Motor neuron (in vitro differentiated cells): ENCODE measurements at regions not wholly inside any gene's neighbourhood (a gene's known extent, or its start where the extent isn't known, plus 50 kb on each side); places are given as distances from the start of the nearest gene placed in this dataset.
"Not testable (repeated sequence)": the region's sequence is repeated elsewhere in the genome, so short reads cannot be mapped to it uniquely, and the experiment has no call there.

Experiments used
- ATAC-seq, 8 experiments: fragments of 200-7000 bp; cut with Tn5 transposase; replicated peaks in 6 of 8; 2 replicates each; pipeline ENCODE4 v1.8.0; 2021; ENCODE audit warnings: mild to moderate bottlenecking in 8 of 8, moderate library complexity in 8 of 8
- H3K27ac ChIP-seq, 2 donors: fragments of 250-450 bp; sonication (Bioruptor Pico); 2 replicates each; pipeline ENCODE4 v1.9.0; 2021; ENCODE audit warnings: antibody characterized with exemption in 2 of 2, mild to moderate bottlenecking in 2 of 2, moderate library complexity in 1 of 2
- H3K4me1 ChIP-seq, 2 donors: fragments of 250-450 bp; sonication (Bioruptor Pico); replicated peaks in 1 of 2; 2 replicates each; pipeline ENCODE4 v1.6.1; 2021; ENCODE audit warnings: antibody characterized with exemption in 2 of 2, mild to moderate bottlenecking in 2 of 2, moderate library complexity in 1 of 2
- H3K4me3 ChIP-seq, 5 donors: fragments of 250-450 bp; sonication (Bioruptor Pico); 2 replicates each; pipeline ENCODE4 v1.9.0; 2021; ENCODE audit warnings: antibody characterized with exemption in 5 of 5, mild to moderate bottlenecking in 5 of 5, moderate library complexity in 4 of 5
- WGBS, 10 experiments: fragments of 450-650 bp; shearing (Covaris generic); methylation state at CpG; one replicate each; pipeline ENCODE4 v1.0.0; 2022; 5-methylcytosine and 5-hydroxymethylcytosine counted together
- in situ Hi-C, 9 experiments: fragments of 400-800 bp; cut with MboI; loops; one replicate each; pipeline ENCODE4 v1.15.0; 2021; ENCODE audit warnings: low sequenced_read_pairs in 9 of 9, low pct_unique_long_range_greater_than_20kb in 2 of 9; ENCODE audit not compliant: unreplicated experiment in 9 of 9

DNA sequence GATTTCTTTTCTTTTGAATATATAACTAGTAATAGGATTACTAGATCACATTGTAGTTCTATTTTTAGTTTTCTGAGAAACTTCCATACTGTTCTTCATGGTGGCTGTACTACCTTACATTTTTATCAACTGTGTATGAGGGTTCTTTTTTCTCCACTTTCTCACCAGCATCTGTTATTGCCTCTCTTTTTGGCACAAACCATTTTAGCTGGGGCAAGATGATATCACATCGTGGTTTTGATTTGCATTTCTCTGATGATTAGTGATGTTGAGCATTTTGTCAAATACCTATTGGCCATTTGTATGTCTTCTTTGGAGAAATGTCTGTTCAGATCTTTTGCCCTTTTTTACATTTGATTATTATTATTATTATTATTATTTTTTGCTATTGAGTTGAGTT, 86.1 kb upstream of the TCF21 start:
- ATAC-seq: no peak
- H3K4me3 ChIP-seq: no peak overlapping the region
- no peaks in the 10 kb centered on the region for H3K4me1 ChIP-seq
- in situ Hi-C loops: no loop called here
- WGBS, 10 experiments: 29 to 100% (median 78%) methylated on average over 1 of the region's 1 CpG; no CpG with 5 or more reads in 1 of the 10 experiments
- H3K27ac ChIP-seq: no peak overlapping the region

DNA sequence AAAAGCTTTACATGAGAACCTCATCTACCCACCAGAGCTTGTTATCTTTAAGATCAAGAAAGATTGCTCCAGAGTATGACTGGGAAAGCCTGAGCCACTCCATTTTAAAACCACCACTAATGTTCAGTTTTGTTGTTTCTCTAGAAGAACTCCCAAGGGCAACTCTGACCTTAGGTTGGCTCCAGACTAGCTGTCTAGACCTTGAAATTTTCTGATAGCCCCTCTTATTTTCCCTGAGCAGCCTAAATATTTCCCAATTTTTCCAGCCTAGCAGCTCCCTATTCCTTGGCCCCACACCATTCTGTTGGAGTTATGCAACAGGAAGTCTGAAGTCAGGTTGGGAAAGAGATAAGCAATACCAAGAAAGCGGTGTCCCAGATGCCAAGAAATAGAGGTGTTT, 84.6 kb upstream of the TCF21 start:
- 83 to 100% (median 95%) methylated on average over 1 of the region's 1 CpG; no CpG with 5 or more reads in 1 of the 10 experiments for WGBS, 10 experiments
- in situ Hi-C loops: no loop called here
- no peak overlapping the region for H3K27ac ChIP-seq

DNA sequence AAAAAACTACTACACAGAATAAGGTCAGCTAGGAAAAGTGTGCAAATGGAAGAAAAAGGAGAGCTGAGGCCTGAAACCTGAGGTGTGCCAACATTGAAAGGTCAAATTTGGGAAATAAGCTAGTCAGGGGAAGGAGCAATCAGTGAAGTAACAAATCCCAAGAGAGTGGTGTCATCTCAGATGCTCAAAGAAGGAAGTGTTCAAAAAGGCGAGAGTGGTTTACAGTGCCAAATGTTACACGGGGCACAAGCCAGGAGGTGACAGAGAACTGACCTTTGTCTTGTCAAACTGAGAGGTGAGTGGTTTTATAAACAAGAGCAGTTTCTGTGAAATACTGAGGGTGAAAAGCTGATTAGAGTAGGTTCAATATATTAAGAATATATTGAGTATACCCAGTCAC, 83.0 kb upstream of the TCF21 start:
- H3K4me1 ChIP-seq: no peaks in the 10 kb centered on the region
- in situ Hi-C loops: no loop called here
- ATAC-seq: no peak
- H3K4me3 ChIP-seq: no peak overlapping the region
- 0 to 100% (median 88%) methylated on average over 1 to 2 of the region's 2 CpGs; no CpG with 5 or more reads in 3 of the 10 experiments for WGBS, 10 experiments
- no peak overlapping the region for H3K27ac ChIP-seq

More for the DNA sequence above, 84.6 kb upstream of the TCF21 start:
- no peaks in the 10 kb centered on the region for H3K4me1 ChIP-seq
- no peak overlapping the region for H3K4me3 ChIP-seq
- no peak for ATAC-seq

DNA sequence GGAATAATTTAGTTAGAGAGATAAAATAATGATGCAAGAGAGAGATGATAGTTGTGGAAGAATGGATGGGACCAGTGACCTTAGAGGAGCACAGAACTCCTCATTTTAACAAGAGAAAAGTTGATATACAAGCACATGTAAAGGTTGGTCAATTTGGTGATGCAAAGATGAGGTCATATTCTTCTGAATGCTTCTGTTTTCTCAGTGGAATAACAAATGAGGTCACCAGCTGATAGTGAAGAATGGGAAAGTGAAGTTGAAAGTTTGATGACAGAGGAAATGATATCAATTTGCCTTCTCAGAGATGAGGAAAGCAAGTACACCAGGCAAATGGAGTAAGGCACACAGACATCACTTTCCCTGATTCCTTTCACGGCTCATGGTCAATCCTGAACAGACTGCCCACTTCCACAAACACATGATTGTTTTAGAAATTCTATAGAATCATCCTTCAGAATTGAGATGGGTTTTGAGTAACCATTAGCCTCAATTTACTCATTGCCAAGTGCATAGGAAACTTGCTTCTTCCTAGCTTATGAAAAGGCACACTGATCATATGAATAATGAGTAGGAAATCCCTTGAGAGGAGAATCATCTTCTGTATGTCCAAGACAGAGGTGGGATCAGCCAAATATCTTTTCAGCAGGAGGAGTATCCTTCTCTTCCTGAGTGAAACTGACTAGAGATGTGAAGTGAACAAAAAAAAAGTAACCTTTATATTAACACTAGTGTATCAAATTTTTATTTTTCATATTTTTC, 82.4 kb upstream of the TCF21 start:
- H3K4me3 ChIP-seq: no peak overlapping the region
- in situ Hi-C loops: no loop called here
- peak in 1 of 8 experiments; percentile 75 for ATAC-seq
- 60 to 100% (median 83%) methylated on average over 1 of the region's 1 CpG; no CpG with 5 or more reads in 3 of the 10 experiments for WGBS, 10 experiments
- H3K4me1 ChIP-seq: no peaks in the 10 kb centered on the region
- no peak overlapping the region for H3K27ac ChIP-seq

DNA sequence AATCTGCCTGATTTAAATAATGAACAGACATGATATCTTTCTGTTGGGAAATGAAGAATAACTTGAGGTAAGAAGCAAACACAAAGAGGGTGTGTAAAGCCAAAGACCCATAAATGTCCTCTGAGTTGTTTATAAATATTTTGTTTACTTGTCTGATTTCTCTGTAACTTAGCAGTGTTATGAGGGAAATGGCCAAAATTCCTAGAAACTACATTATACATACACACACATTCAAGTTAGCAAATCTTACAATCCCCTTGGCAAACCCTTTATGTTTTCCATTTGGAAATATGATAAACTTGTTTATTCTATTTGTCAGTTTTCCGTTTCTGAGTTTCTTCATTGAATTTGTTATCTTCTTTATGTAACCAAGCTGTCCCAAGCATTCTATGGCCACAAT, 81.4 kb upstream of the TCF21 start:
- ATAC-seq: no peak
- H3K4me3 ChIP-seq: no peak overlapping the region
- no peaks in the 10 kb centered on the region for H3K4me1 ChIP-seq
- WGBS, 10 experiments: 0 to 100% (median 75%) methylated on average over 1 of the region's 1 CpG; no CpG with 5 or more reads in 1 of the 10 experiments
- no peak overlapping the region for H3K27ac ChIP-seq
- in situ Hi-C loops: no loop called here

DNA sequence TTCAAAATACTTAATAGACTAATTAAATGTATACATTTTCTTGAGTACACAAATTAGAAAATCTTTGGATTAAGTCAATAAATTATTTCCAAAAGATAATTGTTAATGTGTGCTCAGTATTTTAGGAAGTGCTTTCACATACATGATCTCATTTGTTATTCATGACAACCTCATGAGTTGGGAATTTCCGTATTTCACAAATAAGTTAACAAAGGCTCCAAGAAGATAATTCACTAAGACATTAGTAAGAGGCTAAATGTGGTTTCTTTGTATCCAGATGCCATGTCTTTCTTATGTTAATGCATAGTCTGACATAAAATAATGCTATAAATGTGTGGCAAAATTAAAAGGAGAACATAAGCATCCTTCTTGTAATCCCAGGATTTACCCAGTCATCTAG, 79.5 kb upstream of the TCF21 start:
- ATAC-seq: no peak
- in situ Hi-C loops: no loop called here
- no peak overlapping the region for H3K27ac ChIP-seq
- H3K4me3 ChIP-seq: no peak overlapping the region
- 0 to 100% (median 70%) methylated on average over 1 of the region's 1 CpG; no CpG with 5 or more reads in 2 of the 10 experiments for whole genome bisulfite sequencing, 10 experiments
- no peaks in the 10 kb centered on the region for H3K4me1 ChIP-seq

DNA sequence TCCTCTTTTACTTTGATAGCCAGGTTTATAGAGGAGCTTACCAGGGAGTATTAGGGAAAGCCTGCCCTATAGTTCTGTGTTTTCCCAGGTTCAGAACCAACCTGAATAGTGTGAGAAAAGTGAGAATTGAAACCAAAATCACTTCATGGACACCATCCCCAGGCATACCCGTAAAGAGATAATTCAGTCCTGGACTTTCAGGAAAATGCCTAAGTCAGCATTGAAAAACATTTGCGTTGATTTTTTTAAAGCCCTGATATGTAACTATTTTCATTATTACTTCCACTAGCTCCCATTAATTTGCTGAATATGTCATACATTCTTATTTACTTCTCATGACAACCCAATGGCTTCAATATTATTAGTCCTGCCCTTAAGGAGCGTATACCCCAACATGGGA, 77.4 kb upstream of the TCF21 start:
- in situ Hi-C loops: no loop called here
- ATAC-seq: no peak
- Histone ChIP-seq H3K4me3 (no peak overlapping the region), H3K4me1 (no peaks in the 10 kb centered on the region), H3K27ac (no peak overlapping the region)
- WGBS, 10 experiments: 58 to 100% (median 86%) methylated on average over 1 to 3 of the region's 3 CpGs; no CpG with 5 or more reads in 2 of the 10 experiments

DNA sequence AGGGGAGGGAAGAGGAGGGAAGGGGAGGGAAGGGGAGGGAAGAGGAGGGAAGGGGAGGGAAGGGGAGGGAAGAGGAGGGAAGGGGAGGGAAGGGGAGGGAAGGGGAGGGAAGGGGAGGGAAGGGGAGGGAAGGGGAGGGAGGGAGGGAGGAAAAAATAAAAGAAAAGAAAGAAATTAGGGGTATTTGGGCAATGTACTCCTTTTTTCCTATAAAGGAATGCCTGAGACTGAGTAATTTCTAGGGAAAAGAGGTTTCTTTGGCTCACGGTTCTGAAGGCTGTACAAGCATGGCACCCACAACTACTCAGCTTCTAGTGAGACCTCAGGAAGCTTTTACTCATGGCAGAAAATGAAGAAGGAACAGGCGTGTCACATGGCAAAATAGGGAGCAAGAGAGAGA, 76.5 kb upstream of the TCF21 start:
- ATAC-seq, in situ Hi-C loops, H3K4me3 ChIP-seq, H3K27ac ChIP-seq, H3K4me1 ChIP-seq: not testable (repeated sequence)
- WGBS, 10 experiments: 0 to 89% (median 21%) methylated on average over 1 of the region's 2 CpGs; no CpG with 5 or more reads in 6 of the 10 experiments

DNA sequence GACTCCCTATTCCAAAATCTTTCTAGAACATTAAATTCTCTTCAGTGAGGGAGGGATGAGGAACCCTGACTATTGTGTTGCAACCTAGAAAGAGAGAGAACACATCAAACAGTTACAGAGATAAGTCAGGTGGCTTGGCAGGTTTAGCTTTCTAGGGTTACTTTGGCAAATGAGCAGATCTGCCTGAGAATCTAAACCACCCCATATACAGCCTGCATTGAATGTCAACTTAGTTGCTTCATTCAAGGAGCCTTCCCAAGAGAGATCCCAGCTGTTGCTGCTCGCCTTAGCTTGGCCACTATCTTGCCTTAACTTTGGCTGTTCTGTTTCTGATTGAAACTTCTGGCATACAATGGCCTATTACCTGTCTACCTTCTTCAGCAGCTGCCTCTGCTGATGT, 74.7 kb upstream of the TCF21 start:
- H3K4me1 ChIP-seq: no peaks in the 10 kb centered on the region
- no peak overlapping the region for H3K27ac ChIP-seq
- no peak for ATAC-seq
- H3K4me3 ChIP-seq: no peak overlapping the region
- in situ Hi-C loops: no loop called here
- WGBS, 10 experiments: 0 to 100% (median 58%) methylated on average over 1 of the region's 1 CpG; no CpG with 5 or more reads in 4 of the 10 experiments

DNA sequence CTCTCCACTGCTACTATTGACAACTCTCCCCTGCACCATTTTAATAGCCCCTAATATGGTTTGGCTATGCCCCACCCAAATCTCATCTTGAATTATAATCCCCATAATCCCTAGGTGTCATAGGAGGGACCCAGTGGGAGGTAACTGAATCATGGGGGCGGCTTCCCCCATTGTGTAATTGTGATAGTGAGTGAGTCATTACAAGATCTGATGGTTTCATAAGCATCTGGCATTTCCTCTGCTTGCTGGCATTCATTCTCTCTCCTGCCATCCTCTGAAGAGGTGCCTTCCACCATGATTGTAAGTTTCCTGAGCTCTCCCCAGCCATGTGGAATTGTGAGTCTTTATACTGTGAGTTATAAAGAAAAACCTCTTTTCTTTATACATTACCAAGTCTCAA, 74.1 kb upstream of the TCF21 start:
- peak in 1 of 8 experiments; percentile 32 for ATAC-seq

DNA sequence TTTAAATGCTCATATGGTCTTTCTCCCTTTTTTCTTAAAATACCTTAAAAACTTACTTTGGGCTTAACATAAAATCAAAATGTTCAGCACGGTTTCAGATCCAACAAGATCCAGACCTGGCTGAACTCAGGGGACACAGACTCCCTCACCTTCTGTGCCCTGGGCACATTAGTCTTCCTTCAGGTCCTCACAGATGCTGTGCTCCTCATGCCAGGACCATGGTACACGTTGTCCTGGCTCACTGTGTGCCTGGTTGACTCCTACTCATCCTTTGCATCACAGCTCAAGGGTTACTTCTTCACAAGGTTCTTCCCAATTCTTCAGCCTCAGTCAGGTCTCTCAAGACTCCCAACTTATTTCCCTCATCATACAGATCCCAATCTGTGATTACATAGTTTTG, 73.6 kb upstream of the TCF21 start:
- no peaks in the 10 kb centered on the region for H3K4me1 ChIP-seq
- no peak overlapping the region for H3K27ac ChIP-seq
- no peak overlapping the region for H3K4me3 ChIP-seq
- in situ Hi-C loops: no loop called here
- WGBS, 10 experiments: 20 to 90% (median 64%) methylated on average over 1 to 2 of the region's 2 CpGs; no CpG with 5 or more reads in 1 of the 10 experiments
- ATAC-seq: no peak

More for the DNA sequence above, 74.1 kb upstream of the TCF21 start:
- no peak overlapping the region for H3K27ac ChIP-seq
- WGBS, 10 experiments: 0 to 100% (median 67%) methylated on average over 1 of the region's 1 CpG; no CpG with 5 or more reads in 7 of the 10 experiments
- in situ Hi-C loops: no loop called here
- no peak overlapping the region for H3K4me3 ChIP-seq
- no peaks in the 10 kb centered on the region for H3K4me1 ChIP-seq

DNA sequence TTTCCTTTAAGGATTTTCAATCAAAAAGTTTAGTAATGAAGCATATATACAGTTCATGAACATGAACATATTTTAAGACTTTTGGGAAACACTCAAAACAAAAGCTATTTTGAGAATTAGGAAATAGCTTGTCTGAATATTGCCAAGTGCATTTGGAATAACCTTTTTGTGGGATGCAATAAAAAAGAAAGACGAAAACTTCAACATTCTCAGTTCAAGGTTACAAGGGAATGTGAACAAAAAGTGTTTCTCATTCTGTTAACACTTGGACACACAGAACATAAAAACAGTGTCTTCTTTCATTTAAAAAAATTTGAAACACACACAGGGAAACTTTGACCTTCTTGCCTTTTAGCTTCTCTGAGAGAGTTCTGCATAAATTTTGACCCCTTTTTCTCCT, 72.7 kb upstream of the TCF21 start:
- no peak overlapping the region for H3K4me3 ChIP-seq
- H3K4me1 ChIP-seq: no peaks in the 10 kb centered on the region
- WGBS, 10 experiments: 7 to 94% (median 69%) methylated on average over 1 of the region's 1 CpG; no CpG with 5 or more reads in 2 of the 10 experiments
- in situ Hi-C loops: no loop called here
- ATAC-seq: no peak
- no peak overlapping the region for H3K27ac ChIP-seq

DNA sequence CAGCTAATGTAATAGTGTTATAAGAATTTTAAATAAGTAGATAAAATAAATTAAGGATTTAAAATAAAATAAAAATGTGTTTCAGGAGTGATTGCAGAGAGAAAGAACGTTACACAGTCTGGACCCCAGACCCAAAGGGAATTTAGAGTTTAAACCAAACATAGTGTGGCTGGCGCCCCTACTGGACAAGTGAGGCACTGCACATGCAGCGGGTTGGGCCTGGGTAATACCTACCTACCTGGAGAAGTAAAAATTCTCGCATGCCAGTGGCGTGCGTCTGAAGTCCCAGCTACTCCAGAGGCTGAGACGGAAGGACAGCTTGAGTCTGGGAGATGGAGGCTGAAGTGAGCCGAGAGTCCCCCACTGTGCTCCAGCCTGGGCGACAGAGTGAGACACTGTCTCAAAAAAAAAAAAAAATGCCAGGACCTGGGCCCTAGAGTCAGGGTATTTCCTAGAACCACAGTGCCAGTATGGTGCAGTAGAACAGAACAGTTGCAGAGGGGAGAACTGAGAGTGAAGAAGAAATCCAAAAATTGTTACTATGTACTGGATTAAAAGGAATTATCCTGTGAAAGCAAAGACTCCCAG, 71.4 kb upstream of the TCF21 start:
- ATAC-seq: no peak
- no peak overlapping the region for H3K27ac ChIP-seq
- no peaks in the 10 kb centered on the region for H3K4me1 ChIP-seq
- WGBS, 10 experiments: 0 to 97% (median 71%) methylated on average over 1 to 9 of the region's 9 CpGs
- in situ Hi-C loops: no loop called here
- H3K4me3 ChIP-seq: no peak overlapping the region
